ENCODE measurements at regions not wholly inside any gene's neighbourhood (a gene's known extent, or its start where the extent isn't known, plus 50 kb on each side); places are given as distances from the start of the nearest gene placed in this dataset.

GRCh38 chr21:16797966-16798365 is 714.9 kb upstream of the CXADR start:
- DNase-seq (ENCODE audit: low read depth): no peak
- no peak overlapping the region for H3K4me3 ChIP-seq (ENCODE audit: low read depth, low read length)
- TF ChIP-seq CTCF (IDR thresholded peaks at IDR 0.05; ENCODE audit: insufficient read depth, low read length): no peak

GRCh38 chr21:16800536-16801275 is 712.1 kb upstream of the CXADR start:
- no peak for TF ChIP-seq CTCF (IDR thresholded peaks at IDR 0.05; ENCODE audit: insufficient read depth, low read length)
- no peak for DNase-seq (ENCODE audit: low read depth)
- no peak overlapping the region for H3K4me3 ChIP-seq (ENCODE audit: low read depth, low read length)

GRCh38 chr21:16811011-16811410 is 701.8 kb upstream of the CXADR start:
- peak; percentile 10 for DNase-seq (ENCODE audit: low read depth)

GRCh38 chr21:16811970-16812369 is 700.9 kb upstream of the CXADR start:
- H3K4me3 ChIP-seq (ENCODE audit: low read depth, low read length): no peak overlapping the region
- no peak for DNase-seq (ENCODE audit: low read depth)
- TF ChIP-seq CTCF (IDR thresholded peaks at IDR 0.05; ENCODE audit: insufficient read depth, low read length): no peak

More at GRCh38 chr21:16811011-16811410, 701.8 kb upstream of the CXADR start:
- no peak overlapping the region for H3K4me3 ChIP-seq (ENCODE audit: low read depth, low read length)
- no peak for TF ChIP-seq CTCF (IDR thresholded peaks at IDR 0.05; ENCODE audit: insufficient read depth, low read length)

GRCh38 chr21:16815243-16815642 is 697.6 kb upstream of the CXADR start:
- no peak for TF ChIP-seq CTCF (IDR thresholded peaks at IDR 0.05; ENCODE audit: insufficient read depth, low read length)
- H3K4me3 ChIP-seq (ENCODE audit: low read depth, low read length): no peak overlapping the region
- no peak for DNase-seq (ENCODE audit: low read depth)

GRCh38 chr21:16821588-16821987 is 691.3 kb upstream of the CXADR start:
- DNase-seq (ENCODE audit: low read depth): no peak

More at GRCh38 chr21:16821588-16821987, 691.3 kb upstream of the CXADR start:
- H3K4me3 ChIP-seq (ENCODE audit: low read depth, low read length): no peak overlapping the region
- no peak for TF ChIP-seq CTCF (IDR thresholded peaks at IDR 0.05; ENCODE audit: insufficient read depth, low read length)
